ENCODE measurements at regions not wholly inside any gene's neighbourhood (a gene's known extent, or its start where the extent isn't known, plus 50 kb on each side); places are given as distances from the start of the nearest gene placed in this dataset.

DNA sequence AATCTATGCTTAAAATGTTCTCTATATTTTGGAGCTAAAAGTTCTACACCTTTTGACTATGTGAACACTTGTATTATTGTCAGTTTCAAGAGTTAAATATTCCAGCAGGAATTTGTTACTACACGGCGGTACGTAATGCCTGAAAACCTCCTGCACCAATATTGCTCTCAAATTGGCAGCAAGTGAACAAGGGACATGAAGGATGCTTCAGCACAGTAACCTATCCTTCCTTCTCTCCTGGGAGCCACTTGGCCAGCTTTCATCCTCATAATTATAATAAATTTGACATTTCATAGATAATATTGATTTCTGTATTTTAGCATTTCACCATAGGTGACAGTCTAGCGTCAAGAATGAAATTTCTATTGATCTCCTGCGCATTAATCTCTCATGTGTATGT is 197.6 kb downstream of the NR4A2 start:
- intact Hi-C loops (cut with micrococcal nuclease): no loop called here
- no peaks in the 10 kb centered on the region for H3K79me2 ChIP-seq (ENCODE audit: control insufficient read depth, insufficient read depth, low read length)
- ChIA-PET POLR2A (no interaction called here), CTCF (interaction anchor here (0.5 to 0.8 kb wide), 2 partner anchors 22 to 112 kb away, joined by 3 to 4 read pairs; no protein-coding TSS in a partner anchor)
- H3K27me3 ChIP-seq (ENCODE audit: control insufficient read depth in 2 of 2, insufficient read depth in 2 of 2, low read length in 2 of 2): no peaks in the 10 kb centered on the region
- H3K4me1 ChIP-seq (ENCODE audit: control insufficient read depth, extremely low read depth, insufficient read depth, low read length): no peaks in the 10 kb centered on the region
- no peaks in the 10 kb centered on the region for H3K36me3 ChIP-seq (ENCODE audit: control insufficient read depth in 2 of 2, extremely low read depth in 1 of 2, insufficient read depth in 2 of 2, low read length in 2 of 2)
- dilution Hi-C loops (cut with MboI; ENCODE audit: extremely low pct_ligation_motif_present, low sequenced_read_pairs): no loop called here
- no peak for FAIRE-seq
- no peak for TF ChIP-seq POLR2A (IDR thresholded peaks at IDR 0.05; ENCODE audit: low read depth, low read length)
- TF ChIP-seq, protein P1, sequence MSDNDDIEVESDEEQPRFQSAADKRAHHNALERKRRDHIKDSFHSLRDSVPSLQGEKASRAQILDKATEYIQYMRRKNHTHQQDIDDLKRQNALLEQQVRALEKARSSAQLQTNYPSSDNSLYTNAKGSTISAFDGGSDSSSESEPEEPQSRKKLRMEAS (IDR thresholded peaks at IDR 0.05; ENCODE audit: insufficient read depth, insufficient read length): no peak
- TF ChIP-seq EZH2 (IDR thresholded peaks at IDR 0.05; ENCODE audit: borderline replicate concordance, low read depth, low read length, severe bottlenecking): no peak
- TF ChIP-seq POLR2AphosphoS5 (IDR thresholded peaks at IDR 0.05; ENCODE audit: insufficient read depth, low read depth, low read length): no peak
- no peak for TF ChIP-seq FOS (IDR thresholded peaks at IDR 0.05; ENCODE audit: borderline replicate concordance, insufficient read depth, low read length)
- no peak for TF ChIP-seq MYC (IDR thresholded peaks at IDR 0.05; ENCODE audit: low read depth, low read length)
- no peak for TF ChIP-seq JUN (IDR thresholded peaks at IDR 0.05; ENCODE audit: borderline replicate concordance, insufficient read depth, insufficient read length, low read depth)
- TF ChIP-seq GATA2 (IDR thresholded peaks at IDR 0.05; ENCODE audit: insufficient read depth, insufficient read length, low read depth, low read length): no peak
- TF ChIP-seq, protein P2, sequence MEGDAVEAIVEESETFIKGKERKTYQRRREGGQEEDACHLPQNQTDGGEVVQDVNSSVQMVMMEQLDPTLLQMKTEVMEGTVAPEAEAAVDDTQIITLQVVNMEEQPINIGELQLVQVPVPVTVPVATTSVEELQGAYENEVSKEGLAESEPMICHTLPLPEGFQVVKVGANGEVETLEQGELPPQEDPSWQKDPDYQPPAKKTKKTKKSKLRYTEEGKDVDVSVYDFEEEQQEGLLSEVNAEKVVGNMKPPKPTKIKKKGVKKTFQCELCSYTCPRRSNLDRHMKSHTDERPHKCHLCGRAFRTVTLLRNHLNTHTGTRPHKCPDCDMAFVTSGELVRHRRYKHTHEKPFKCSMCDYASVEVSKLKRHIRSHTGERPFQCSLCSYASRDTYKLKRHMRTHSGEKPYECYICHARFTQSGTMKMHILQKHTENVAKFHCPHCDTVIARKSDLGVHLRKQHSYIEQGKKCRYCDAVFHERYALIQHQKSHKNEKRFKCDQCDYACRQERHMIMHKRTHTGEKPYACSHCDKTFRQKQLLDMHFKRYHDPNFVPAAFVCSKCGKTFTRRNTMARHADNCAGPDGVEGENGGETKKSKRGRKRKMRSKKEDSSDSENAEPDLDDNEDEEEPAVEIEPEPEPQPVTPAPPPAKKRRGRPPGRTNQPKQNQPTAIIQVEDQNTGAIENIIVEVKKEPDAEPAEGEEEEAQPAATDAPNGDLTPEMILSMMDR (IDR thresholded peaks at IDR 0.05; ENCODE audit: extremely low read depth in 1 of 2, insufficient read depth in 1 of 2, low read depth in 1 of 2, low read length in 2 of 2): no peak
- H3K27ac ChIP-seq (ENCODE audit: insufficient read depth, low read depth, low read length): no peak overlapping the region
- H3K4me3 ChIP-seq (replicated peaks in 1 of 3; ENCODE audit: insufficient read depth in 1 of 3, low read depth in 1 of 3, low read length in 3 of 3): no peak overlapping the region
- no peak for DNase-seq (ENCODE audit: low read depth, low spot score)
- no peaks in the 10 kb centered on the region for H3K9me1 ChIP-seq (replicated peaks; ENCODE audit: control insufficient read depth, extremely low read depth, insufficient read depth, low read length)
- H4K20me1 ChIP-seq (replicated peaks; ENCODE audit: control insufficient read depth, extremely low read depth, insufficient read depth, low read length): no peaks in the 10 kb centered on the region
- no TSS peak for BruUV-seq (replicated peaks)
- no peak overlapping the region for H3K4me2 ChIP-seq (ENCODE audit: insufficient read depth, low read length)
- no peaks in the 10 kb centered on the region for H3K9me3 ChIP-seq (replicated peaks; ENCODE audit: control insufficient read depth, insufficient read depth, low read length)
- H2AFZ ChIP-seq (ENCODE audit: low read depth, low read length): no peak overlapping the region
- H3K9ac ChIP-seq (replicated peaks; ENCODE audit: extremely low read depth, insufficient read depth, low read length): no peak overlapping the region
